ENCODE measurements at regions not wholly inside any gene's neighbourhood (a gene's known extent, or its start where the extent isn't known, plus 50 kb on each side); places are given as distances from the start of the nearest gene placed in this dataset.
A peak's percentile ranks its signal among the peaks of the same experiment; 100 is the strongest.

DNA sequence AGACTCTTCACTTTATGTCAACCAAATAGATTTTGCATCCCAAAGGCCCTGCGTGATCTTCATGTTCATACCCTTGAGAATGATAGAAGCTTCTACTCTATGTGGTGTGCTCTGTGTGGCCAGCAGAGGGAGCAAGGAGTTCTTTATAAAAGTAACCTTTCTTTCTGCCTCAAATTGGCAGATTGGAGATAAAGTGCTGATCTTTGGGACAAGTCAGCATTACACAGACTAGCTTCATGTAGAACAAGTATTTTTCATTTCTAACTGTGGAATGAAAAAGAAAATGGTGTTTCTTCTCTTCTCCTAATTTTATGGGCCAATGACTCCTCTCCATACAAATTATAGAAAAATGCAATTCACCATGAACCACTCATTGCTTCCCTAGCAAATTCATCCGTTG lies 1214.1 kb downstream of the SORCS1 start:
- DNase-seq (ENCODE audit: low read depth in 2 of 3, low spot score in 2 of 3) = peak in 2 of 3 donors; percentile 18 to 55

DNA sequence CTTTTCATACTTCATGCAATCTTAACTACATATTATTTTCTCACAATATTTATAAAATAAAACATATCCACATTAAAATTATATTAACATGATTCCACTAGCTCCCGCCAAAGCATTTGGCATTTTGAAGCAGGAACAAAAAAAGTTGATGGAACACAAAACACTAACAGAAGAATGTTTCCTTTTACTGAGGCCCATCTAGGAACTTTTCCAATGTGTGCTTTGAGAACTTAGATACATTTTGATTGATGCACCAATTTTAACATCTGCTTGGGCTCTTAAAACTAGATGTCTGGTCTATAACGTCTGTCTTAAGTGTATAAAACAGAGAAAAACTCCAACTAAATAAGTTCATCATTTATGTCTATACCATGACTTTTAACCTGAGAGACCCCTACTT lies 1214.8 kb downstream of the SORCS1 start:
- no peak for DNase-seq (ENCODE audit: low read depth in 2 of 3, low spot score in 2 of 3)

DNA sequence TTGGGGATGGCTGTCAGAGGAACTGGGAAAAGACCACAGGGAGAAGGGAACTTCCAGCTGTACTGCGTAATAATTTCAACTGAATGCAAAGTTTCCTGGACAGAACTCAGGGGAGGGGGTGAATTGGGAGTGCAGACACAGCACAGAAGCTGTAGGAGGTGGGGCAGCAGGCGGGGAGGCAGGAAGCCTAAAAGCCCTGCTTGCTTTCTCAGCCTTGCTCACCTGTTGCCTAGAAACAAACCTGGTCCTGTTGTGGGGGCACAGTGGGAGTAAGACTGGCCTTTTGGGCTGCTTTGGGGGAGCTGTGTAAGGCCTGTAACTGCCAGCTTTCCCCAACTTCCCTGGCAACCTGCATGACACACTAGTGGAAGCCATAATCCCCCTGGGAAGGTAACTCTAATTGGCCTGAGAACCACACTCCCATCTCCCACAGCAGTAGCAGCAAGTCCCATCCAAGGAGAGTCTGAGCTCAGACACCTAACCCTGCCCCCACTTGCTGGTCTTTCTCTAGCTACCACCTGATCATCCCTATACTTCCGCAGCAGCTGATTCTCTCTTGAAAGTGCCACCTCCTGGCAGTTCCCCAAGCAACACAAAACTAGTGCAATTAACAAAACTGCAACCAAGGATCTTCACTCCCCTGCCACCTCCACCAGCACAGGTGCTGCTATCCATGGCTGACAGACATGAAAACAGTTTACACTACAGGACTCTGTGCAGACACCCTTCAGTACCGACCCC lies 1239.3 kb downstream of the SORCS1 start:
- DNase-seq (ENCODE audit: low read depth in 2 of 3, low spot score in 2 of 3) = no peak

DNA sequence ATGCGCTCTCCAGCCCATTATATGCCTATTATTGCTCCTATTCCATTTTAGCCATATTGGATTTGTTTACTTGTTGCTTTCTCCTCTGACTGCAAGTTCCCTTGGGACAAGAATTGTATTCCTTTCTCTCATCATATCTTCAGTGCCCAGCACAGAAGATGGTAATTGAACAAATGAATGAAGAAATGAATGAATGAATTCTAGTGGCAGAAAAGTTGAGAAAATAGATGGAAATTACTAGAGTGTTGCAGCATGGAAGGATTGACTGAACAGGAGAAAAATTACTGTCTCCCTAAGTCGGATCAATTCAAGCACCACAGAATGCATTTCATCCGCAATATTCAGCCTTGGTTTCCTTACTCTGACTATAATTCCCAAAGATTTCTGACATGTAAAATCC lies 1243.2 kb downstream of the SORCS1 start:
- DNase-seq (ENCODE audit: low read depth in 2 of 3, low spot score in 2 of 3) = no peak

DNA sequence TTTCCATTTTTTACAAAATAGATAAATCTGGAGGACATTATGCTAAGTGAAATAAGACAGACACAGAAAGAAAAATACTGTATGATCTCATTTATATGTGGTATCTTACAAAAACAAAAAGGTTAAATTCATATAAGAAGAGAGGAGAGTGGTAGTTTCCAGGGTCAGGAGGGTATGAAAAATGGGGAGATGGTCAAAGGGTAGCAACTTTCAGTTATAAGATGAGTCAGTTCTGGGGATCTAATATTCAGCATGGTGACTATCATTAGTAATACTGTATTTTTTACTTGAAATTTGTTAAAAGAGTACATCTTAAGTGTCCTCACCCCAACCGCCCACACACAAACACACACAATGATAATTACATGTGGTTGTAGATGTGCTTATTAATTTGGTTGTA lies 1250.1 kb downstream of the SORCS1 start:
- no peak for DNase-seq (ENCODE audit: low read depth in 2 of 3, low spot score in 2 of 3)

DNA sequence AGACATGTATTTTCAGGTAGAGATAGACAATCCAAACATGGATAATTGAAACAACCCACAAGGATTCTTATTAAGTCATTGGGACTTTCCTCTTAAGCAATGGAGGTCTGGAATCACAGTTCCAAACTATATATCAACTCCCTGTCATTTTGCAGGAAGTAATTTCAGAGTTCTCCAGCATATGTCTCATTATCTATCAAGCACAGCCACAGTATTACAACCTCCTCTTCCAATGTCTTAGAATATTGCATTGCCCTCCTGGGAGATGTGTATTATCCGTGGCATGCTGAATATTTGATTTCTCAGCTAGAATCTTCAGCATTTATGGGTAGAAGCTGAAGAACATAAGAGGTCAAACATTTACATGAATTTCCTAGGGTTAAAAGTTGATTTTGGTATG lies 1255.8 kb downstream of the SORCS1 start:
- no peak for DNase-seq (ENCODE audit: low read depth in 2 of 3, low spot score in 2 of 3)

DNA sequence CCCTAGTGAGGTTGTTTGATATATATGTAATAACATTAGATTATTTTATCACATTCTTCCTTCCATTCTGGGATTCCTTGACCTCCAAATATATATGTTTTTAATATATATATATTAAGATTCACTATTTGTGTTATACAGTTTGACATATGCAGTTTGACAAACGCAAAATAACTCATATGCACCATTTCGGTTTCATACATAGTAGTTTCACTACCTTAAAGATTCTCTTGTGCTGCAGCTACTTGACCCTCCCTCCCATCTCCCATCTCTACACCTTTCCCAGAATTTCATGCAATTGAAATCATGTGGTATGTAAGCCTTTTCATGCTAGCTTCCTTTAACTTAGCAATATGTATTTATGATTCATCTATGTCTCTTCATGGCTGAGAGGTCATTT lies 1244.4 kb downstream of the SORCS3 start:
- DNase-seq (ENCODE audit: low read depth in 2 of 3, low spot score in 2 of 3) = no peak

DNA sequence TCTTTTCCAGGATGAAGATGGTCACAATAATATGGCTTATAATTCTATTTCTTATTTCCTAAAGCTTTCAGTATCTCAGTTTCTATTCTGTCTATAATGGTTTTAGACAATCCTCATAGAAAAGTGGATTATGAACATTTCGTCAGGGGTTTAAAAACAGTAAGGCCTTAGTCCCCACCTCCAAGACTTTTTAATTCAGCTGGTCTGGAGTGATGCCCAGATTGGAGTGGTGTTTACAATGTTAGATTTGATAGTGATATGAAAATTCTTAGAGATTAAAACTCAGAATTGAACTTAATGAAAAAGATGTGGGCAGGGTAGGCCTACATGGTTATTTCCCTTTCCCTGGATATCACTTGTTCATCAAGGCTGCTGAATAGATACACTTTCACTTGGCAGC lies 1238.3 kb downstream of the SORCS3 start:
- DNase-seq (ENCODE audit: low read depth in 2 of 3, low spot score in 2 of 3) = no peak

DNA sequence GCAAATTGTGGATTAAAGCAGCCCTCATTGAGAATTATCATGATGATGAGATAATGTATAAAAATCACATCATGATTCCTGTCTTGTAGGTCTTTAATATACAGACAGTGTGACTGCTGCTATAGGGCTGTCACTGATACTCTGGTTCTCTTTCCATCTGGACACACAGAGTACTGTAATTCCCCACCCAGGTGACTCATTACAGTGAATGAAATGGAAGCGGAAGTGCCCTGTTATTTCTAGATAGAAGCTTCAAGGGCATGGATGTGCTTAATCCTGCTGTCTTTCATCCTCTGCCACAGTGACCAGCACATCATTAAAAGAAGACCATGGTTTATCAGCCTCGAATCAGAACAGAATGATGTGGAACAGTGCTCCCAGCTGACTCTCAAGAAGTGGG lies 1234.0 kb downstream of the SORCS3 start:
- DNase-seq (ENCODE audit: low read depth in 2 of 3, low spot score in 2 of 3) = no peak

DNA sequence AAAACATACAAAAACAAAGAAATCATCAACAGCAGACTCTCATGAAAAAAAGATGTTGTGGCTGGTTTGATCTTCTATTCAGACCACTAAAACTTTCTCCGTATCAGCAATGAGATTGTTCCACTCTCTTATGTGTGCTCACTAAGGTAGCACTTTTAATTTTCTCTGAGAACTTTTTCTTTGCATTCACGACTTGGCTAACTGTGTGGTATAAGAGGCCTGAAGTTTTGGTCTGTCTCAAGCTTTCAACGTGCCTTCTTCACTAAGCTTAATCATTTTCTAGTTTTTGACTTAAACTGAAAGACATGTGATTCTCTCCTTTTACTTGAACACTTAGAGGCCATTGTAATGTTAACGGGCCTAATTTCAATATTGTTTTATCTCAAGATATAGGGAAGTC lies 1231.6 kb downstream of the SORCS3 start:
- no peak for DNase-seq (ENCODE audit: low read depth in 2 of 3, low spot score in 2 of 3)

DNA sequence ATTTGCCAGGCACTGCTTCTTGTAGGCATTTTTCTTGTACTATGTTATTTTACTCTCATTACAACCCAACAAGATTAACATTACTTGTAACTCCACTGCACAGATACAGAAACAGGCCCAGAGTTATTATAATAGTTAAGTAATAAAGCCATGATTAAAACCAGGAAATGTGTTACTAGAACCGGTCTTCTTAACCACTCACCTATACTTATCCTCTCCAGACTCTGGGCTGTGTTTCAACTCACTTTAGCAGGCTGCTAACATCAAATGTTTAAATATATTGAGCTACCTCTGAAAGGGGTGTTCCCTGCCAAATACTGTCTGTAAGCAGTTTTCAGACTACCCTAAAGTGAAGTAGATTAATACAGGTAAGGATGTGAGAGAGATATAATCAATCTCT lies 1227.8 kb downstream of the SORCS3 start:
- no peak for DNase-seq (ENCODE audit: low read depth in 2 of 3, low spot score in 2 of 3)

DNA sequence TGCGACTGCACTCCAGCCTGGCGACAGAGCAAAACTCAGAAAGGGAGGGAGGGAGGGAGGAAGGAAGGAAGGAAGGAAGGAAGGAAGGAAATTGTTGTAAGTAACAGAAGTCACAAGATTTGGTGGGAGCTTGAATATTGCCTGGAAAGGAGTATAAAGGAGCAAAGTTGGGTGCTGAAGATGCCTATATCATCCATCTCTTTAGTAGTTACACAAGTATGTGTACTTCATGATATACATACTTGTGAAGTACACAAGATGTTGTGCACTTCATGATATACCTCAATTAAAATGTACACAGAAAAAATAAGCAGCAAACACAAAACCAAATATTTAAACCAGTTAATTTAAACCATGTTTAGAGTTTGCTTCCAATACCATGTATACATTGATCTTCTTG lies 1223.8 kb downstream of the SORCS3 start:
- DNase-seq (ENCODE audit: low read depth in 2 of 3, low spot score in 2 of 3) = no peak

DNA sequence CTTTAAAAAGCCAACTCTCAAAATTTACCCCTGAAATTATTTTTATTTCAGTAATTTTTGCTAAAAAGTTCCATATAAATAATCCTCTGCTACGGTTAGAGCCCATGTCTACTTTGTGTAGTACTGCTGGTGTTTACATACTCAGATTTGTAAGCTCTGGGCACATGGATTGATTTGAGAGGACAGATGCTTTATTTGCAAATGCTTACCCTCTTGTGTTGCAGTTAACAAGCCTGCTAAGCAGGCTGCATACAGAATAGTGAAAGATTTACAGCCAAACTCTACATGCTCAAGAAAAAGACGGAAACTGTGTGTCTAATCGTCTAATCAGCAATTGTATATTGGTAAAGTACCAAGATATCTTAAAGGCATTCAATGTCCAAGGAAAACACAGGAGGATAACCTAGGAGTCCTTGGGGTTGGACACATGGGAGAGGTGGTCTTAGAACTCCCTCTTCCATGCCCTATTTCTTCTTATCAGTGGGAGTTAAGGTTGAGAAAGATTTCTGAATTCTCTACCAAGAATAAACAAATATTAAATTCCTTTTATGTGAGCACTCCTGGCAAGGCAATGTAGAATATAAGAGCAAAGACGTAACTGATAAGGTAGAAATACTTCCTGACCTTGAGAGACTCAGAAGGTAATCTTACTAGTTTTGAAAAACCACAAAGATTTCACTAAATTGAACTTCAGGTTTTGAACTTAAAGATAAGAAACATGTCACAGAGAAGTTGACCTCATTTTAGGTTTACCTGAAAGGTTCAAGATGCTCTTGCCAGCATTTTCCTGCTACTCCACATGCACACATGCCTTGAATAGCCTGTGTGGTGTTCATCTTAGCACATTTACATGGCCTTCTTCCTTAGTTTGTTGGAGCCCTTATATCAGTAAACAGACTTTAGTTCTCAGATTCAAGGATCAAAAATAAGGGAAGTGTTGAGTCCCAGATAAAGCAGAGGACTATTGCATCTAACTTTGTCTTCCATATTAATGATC lies 1216.5 kb downstream of the SORCS3 start:
- no peak for DNase-seq (ENCODE audit: low read depth in 2 of 3, low spot score in 2 of 3)

DNA sequence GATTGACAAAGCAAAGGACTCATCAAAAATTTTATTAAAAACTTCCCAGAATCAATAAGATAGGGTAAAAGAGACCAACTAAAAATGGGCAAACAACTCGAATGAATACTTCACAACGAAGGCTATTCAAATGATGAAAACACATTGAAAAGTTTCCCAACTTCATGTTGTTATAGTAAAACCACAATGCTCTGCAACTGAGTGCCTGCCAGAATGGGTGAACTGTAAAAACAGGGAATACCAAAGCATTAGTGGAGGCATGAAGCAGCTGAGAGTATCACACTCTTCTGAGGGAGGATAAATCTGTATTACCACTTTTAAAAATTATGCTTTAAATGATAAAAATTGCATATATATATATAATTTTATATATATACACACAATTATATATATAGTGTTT lies 1214.7 kb downstream of the SORCS3 start:
- DNase-seq (ENCODE audit: low read depth in 2 of 3, low spot score in 2 of 3) = no peak

DNA sequence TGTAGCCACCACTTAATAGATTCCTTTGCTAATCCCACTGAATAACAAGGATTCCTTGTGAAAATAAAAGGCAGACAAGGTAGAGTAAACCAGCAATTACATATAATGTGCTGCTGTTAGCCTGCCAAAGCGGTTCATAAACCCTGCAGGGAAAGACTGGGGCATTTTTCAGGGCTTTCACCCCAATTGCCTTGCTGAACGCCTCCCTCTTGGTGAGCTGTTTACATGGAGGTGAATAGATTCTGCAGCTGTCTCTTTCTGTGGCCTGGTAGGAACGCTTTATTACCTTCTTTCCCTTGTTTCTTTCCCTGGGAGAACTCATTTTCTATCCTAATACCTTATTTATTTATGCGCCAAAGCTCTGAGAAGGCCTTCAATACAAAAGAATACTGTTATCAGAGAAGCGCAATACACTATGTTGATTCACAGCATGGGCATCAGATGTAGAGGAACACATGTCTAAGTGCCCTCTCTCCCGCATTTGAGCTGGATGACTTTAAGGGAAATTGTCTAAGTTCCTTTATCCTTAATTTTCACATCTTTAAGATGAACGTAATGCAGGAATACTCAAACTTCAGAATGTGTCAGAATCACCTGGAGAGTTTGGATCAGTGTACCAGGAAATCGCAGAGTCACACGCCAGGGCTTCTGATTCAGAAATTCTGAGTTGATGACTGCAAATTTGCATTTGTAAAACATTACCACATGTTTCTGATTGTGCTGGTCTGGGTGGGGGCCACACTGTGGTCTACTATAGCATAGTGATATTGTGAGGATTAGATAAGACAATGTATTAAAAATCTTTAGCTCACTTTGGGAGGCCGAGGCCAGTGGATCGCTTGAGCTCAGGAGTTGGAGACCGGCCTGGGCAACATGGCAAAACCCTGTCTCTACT lies 1203.8 kb downstream of the SORCS3 start:
- no peak for DNase-seq (ENCODE audit: low read depth in 2 of 3, low spot score in 2 of 3)

DNA sequence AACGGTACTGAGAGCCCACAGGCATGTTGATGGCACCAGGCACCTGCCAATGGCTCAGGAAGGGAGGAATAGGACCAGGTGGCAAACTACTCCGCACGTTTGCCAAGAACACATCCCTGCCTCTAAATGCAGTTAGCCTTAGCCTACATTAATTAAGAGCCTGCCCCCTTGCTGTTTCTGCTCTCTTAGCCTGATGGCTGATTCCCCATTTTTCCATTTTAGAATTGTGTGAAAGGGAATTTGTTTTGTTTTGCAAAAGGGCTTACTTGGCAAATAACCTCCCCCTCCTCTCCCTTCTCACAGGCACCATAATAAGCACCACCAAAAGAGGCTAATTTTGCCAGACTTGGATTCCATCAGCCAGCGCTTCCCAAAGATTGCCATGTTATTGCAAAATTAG lies 1203.2 kb downstream of the SORCS3 start:
- DNase-seq (ENCODE audit: low read depth in 2 of 3, low spot score in 2 of 3) = no peak

DNA sequence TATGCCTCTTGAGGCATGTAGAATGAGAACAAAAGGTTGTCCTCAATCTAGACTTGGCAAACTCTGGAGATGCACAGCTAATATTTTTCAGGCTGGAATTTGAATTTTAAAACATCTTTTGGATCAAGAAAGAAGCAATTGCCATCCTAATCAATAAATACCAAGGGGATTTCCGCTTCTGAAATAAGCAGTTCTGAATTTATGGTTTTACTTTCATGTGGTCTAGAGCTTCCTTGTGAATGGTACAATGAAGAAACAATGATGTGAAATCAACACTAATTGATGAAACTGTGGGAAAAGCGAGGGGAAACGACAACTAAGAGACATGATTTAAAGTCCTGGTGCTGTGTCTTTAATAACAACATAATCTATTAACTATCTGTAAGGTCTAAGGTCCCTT lies 1202.7 kb downstream of the SORCS3 start:
- DNase-seq (ENCODE audit: low read depth in 2 of 3, low spot score in 2 of 3) = no peak

DNA sequence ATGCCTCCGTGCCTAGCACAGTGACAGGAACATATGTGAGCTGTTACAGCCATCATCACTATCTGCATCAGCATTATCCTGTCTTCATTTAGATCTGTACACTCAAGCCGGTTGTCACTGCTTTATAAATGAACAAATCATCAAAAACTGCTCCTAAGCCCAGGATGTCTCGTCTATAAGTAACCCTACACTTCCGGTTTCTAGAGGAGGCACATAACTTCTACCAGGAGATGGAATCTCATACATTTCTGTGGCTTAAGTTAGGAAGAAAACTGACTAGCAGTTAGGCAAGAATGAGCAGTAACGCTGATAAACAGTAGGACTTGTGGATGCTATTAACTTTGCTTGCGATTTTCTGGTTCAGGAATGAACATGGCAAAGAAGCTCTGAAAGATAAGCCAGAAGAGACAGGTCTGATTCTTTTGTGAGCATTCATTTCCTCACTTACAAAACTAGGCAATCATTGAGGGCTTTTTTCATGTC lies 1199.2 kb downstream of the SORCS3 start:
- DNase-seq (ENCODE audit: low read depth in 2 of 3, low spot score in 2 of 3) = no peak

DNA sequence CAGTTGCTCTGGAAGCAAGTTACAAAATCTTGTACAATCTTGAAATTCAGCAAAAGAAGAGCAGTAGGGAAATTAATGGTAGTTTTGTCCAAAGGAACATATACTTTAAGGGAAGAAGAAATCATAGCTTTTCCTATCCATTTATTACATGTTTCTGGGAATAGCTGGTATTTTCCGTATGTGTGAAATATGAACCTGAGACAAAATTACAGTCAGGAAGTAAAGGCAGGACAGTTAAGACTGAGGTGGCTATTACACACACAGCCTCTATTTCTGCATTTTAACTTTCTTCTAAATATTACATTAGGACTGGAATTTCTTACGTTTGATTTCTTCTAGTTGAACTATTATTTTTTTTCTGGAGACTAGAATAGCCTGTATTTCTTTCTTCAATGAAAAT lies 1197.3 kb downstream of the SORCS3 start:
- DNase-seq (ENCODE audit: low read depth in 2 of 3, low spot score in 2 of 3) = no peak

DNA sequence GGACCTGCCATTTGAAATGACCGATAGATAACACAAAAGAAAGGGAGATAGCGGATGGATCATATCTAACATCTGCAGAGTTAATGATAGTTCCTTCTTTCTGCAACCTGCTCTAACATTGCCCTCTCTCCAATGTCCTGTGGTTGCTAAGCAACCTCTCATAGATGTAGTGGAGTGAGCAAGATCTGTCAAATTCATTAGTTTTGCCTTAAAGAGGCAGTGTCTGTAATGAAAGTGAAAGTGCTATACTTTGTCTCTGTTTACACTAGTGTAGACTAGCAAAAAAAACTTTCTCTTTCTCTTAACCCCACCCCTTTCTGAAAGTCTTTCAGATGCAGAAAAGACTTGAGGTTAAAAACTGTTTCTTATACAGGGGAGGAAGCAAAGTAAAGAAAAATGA lies 1196.9 kb downstream of the SORCS3 start:
- peak in 2 of 3 donors; percentile 49 to 82 for DNase-seq (ENCODE audit: low read depth in 2 of 3, low spot score in 2 of 3)
